GM06990 (cell line): ENCODE measurements at regions not wholly inside any gene's neighbourhood (a gene's known extent, or its start where the extent isn't known, plus 50 kb on each side); places are given as distances from the start of the nearest gene placed in this dataset.

Source experiments
- DNase-seq: peaks from one replicate; pipeline ENCODE4 v3.0.0-alpha.2; 2011; ENCODE audit not compliant: insufficient read length; ENCODE audit errors: extremely low read depth
- H3K27me3 ChIP-seq: replicated peaks from 2 replicates; pipeline ENCODE4 v1.6.0; 2011; ENCODE audit warnings: low read length; ENCODE audit not compliant: control insufficient read depth, insufficient read depth
- H3K36me3 ChIP-seq: 2 replicates; pipeline ENCODE4 v1.5.1; 2011; ENCODE audit warnings: low read length; ENCODE audit not compliant: control insufficient read depth, insufficient read depth
- H3K4me3 ChIP-seq: replicated peaks from 2 replicates; pipeline ENCODE4 v1.5.1; 2011; ENCODE audit warnings: low read depth, mild to moderate bottlenecking, control low read depth, low read length
- TF ChIP-seq, protein P1 (sequence below): IDR thresholded peaks from 2 replicates; pipeline ENCODE4 v1.5.1; 2011; ENCODE audit warnings: low read length, control low read depth, mild to moderate bottlenecking, inconsistent platforms; ENCODE audit not compliant: insufficient read depth, poor library complexity, severe bottlenecking

GRCh38 chr7:112646783-112647182 lies 143.4 kb downstream of the TMEM168 start:
- no peak overlapping the region for H3K4me3 ChIP-seq
- TF ChIP-seq, protein P1, sequence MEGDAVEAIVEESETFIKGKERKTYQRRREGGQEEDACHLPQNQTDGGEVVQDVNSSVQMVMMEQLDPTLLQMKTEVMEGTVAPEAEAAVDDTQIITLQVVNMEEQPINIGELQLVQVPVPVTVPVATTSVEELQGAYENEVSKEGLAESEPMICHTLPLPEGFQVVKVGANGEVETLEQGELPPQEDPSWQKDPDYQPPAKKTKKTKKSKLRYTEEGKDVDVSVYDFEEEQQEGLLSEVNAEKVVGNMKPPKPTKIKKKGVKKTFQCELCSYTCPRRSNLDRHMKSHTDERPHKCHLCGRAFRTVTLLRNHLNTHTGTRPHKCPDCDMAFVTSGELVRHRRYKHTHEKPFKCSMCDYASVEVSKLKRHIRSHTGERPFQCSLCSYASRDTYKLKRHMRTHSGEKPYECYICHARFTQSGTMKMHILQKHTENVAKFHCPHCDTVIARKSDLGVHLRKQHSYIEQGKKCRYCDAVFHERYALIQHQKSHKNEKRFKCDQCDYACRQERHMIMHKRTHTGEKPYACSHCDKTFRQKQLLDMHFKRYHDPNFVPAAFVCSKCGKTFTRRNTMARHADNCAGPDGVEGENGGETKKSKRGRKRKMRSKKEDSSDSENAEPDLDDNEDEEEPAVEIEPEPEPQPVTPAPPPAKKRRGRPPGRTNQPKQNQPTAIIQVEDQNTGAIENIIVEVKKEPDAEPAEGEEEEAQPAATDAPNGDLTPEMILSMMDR: no peak
- no peaks in the 10 kb centered on the region for H3K27me3 ChIP-seq
- DNase-seq: no peak
- H3K36me3 ChIP-seq: no peaks in the 10 kb centered on the region

- no peaks in the 10 kb centered on the region for H3K27me3 ChIP-seq
- no peaks in the 10 kb centered on the region for H3K36me3 ChIP-seq
- no peak for DNase-seq
- H3K4me3 ChIP-seq: no peak overlapping the region
- TF ChIP-seq, protein P1: no peak
These were observed 141.4 kb downstream of the TMEM168 start for GRCh38 chr7:112648781-112649180.

DNA sequence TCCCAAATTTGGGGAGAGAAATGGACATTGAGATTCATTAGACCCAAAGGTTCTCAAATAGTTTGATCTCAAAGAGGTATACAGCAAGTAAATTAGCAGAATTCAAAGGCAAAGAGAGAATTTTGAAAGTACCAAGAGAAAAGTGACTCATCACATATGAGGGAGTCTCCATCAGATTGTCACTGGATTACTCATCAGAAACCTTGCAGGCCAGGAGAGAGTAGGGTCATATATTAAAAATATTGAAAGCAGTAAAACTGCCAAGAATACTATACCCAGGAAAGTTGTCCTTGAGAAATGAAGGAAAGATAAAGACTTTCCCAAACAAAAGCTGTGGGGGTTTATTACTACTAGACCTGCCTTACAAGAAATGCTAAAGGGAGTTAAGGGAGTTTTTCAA lies 140.6 kb downstream of the TMEM168 start:
- Histone ChIP-seq H3K4me3 (no peak overlapping the region), H3K36me3 (no peaks in the 10 kb centered on the region), H3K27me3 (no peaks in the 10 kb centered on the region)
- TF ChIP-seq, protein P1: no peak
- no peak for DNase-seq

DNA sequence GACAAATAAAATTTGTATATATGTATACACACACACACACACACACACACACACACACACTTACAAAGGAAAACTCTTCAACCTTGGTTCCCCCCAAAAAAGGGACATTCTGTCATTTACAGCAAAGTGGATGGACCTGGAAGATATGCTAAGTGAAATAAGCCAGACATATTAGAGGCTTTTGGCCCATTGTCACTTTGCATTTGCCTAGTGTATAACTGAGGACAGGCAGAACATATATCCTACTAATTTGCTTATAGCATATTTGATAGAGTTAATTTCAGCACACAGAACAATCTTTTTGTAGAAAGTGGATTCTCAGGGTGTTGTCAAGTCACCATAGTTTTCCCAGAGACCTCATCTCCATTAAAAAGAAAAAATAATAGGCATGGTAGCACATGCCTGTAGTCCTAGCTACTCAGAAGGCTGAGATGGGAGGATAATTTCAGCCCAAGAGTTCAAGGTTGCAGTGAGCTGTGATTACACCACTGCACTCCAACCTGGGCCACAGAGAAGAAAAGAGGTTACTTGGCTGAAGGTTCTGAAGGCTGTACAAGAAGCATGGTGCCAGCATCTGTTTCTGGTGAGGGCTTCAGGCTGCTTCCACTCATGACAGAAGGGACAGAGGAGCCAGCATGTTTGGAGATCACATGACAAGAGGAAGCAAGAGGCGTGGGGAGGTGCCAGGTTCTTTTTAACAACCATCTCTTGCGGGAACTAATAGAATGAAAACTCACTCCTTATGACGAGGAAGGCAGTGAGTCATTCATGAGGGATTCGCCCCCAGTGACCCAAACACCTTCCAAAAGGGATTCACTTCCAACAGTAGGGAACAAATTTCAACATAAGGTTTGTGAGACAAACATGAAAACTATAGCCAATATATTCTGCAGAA lies 135.6 kb downstream of the TMEM168 start:
- no peak for DNase-seq
- H3K27me3 ChIP-seq: no peaks in the 10 kb centered on the region
- TF ChIP-seq, protein P1: no peak
- no peak overlapping the region for H3K4me3 ChIP-seq
- H3K36me3 ChIP-seq: no peaks in the 10 kb centered on the region

GRCh38 chr7:112665709-112666108 lies 124.5 kb downstream of the TMEM168 start:
- no peak overlapping the region for H3K4me3 ChIP-seq
- no peaks in the 10 kb centered on the region for H3K27me3 ChIP-seq
- DNase-seq: no peak
- no peaks in the 10 kb centered on the region for H3K36me3 ChIP-seq
- TF ChIP-seq, protein P1: peak; percentile 12
